COLO668 (cell line): ENCODE measurements at regions not wholly inside any gene's neighbourhood (a gene's known extent, or its start where the extent isn't known, plus 50 kb on each side); places are given as distances from the start of the nearest gene placed in this dataset.

Experiments used
- DNase-seq: peaks from one replicate; lab custom pipeline; 2025; ENCODE audit not compliant: unreplicated experiment; lab: John Stamatoyannopoulos, UW

DNA sequence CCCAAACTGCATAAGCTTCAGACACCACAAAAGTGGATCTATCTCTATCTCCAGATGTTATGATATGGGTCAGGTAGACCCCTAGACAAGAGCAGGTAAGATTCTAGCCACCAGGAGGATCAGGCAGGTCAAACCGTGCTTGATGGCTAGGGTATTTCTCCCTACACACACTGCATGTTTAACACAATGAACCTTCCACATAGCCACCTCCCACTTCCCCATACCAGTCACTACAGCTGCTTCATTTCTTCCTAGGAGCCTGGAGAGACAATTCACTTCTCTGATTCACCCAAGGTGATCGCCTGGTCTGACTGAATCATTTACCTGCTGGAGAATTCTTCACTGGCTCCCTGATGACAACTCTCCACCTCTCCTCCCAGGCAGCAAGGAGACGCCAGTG lies 66.0 kb upstream of the MYCN start:
- DNase-seq = no peak

- DNase-seq = no peak
These were observed 65.2 kb upstream of the MYCN start for GRCh38 chr2:15874854-15875804.

- DNase-seq = no peak
These were observed 64.2 kb upstream of the MYCN start for GRCh38 chr2:15875969-15876705.

DNA sequence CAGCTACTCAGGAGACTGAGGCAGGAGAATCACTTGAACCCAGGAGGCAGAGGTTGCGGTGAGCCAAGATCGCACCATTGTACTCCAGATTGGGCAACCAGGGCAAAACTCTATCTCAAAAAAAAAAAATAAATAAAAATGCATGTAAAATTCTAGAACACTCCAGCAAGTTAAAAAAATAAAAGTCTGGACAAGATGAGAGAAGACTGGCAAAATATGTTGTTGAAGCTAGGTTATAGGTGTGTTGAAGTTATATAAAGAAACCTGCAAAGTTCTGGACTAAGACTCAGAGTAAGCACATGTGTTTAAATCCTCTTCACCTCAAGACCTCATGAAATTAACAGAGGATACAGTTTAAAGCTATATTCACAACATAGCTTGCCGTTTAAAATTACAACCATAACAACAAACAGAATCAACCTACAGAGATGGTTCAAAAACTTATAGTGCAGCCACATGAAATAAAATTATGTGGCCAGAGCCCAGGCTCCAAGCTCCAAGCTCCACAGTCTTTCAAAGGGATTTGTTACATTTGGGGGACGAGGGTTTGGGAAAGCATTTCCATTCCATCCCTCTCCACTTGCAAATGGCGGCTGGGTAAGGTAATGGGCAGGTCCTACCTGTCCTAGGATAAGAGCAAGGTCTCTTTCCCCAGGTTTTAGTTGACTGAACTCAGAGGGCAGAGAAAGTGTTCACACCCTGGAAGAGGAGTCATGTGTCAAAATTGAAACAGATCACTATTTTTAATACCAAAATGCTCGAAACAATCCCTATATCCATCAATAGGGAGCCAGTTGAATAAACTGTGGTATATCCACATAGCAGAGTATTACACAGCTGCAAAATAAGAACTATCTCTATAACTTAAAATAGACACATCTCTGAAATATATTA lies 59.9 kb upstream of the MYCN start:
- DNase-seq = no peak

DNA sequence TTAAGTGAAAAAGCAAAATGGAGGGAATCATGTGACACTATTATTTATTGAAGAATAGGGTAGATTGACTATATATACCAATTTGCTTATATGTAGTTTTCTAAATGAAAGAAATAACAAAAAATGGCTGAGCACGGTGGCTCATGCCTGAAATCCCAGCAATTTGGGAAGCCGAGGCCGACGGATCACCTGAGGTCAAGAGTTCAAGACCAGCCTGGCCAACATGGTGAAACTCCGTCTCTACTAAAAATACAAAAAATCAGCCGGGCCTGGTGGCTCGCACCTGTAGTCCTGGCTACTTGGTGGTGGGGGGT lies 59.3 kb upstream of the MYCN start:
- DNase-seq = no peak

DNA sequence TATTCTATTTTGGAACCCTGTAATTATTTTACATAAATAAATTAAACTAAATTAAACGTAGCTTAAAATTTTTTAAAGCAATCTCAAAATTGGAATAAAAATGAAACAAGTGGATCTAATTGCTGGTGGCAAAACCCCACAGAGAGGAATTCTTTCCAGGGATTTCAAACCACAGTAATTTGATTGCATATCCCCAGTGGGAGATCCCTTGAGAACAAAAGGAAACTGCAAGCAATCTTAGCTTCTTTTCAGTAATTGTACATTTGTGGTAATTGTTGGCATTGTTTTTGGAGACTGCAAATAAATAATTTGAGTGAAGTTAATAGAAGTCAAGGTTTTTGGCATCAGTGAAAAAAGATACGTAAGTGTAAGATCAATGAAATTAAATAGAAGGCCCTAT lies 58.7 kb upstream of the MYCN start:
- DNase-seq = no peak

DNA sequence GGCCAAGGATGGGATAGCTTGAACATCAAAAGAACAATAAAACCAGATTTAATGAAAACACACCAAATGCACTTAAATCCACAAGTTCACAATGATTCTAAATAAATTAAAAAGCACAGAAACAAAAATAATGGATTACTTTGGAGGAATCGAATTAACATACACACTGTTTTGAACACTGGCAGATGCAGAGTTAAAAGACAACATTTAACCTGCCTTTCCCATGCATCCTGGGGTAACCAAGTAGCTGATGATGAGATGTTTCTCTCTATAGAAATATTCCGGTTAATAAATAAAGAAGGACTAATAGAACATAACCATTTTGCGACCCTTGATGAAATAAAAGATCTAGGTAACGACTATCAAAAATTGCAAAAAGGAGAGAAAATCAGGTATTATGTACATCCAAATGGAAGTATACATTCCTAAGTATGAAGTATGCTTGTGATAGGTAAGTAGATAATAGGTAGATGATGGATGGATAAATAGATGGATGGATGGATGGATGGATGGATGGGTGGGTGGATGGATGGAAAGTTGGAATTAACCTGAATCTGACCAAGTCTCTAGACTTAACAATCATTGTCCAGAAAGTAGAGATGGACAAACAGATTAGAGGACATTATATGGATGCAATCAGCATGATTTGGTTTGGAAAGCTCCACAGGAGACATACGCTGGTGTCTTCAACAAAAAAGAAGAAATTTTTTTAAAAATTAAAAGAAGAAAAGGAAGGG lies 57.4 kb upstream of the MYCN start:
- DNase-seq = no peak

- no peak for DNase-seq
These were observed 56.7 kb upstream of the MYCN start for GRCh38 chr2:15883684-15884083.

- no peak for DNase-seq
These were observed 55.6 kb upstream of the MYCN start for GRCh38 chr2:15884790-15885189.

- no peak for DNase-seq
These were observed 54.1 kb upstream of the MYCN start for GRCh38 chr2:15886231-15886630.

GRCh38 chr2:15889442-15890123 lies 50.8 kb upstream of the MYCN start:
- no peak for DNase-seq

GRCh38 chr2:15890124-15890754 lies 50.1 kb upstream of the MYCN start:
- no peak for DNase-seq
